SK-N-SH treated with all-trans-retinoic acid at 6 μM for 48 hours (cell line): ENCODE measurements at regions not wholly inside any gene's neighbourhood (a gene's known extent, or its start where the extent isn't known, plus 50 kb on each side); places are given as distances from the start of the nearest gene placed in this dataset.

Source experiments
- ATAC-seq: fragments of 200-7000 bp; cut with Tn5 transposase; 3 replicates; pipeline ENCODE4 v1.9.1; 2020; ENCODE audit warnings: mild to moderate bottlenecking, moderate library complexity
- ARNTL ChIP-seq: fragments of 450-650 bp; formaldehyde crosslinking; IDR thresholded peaks from 2 replicates; pipeline ENCODE4 v1.5.0; 2020; ENCODE audit warnings: low read depth, mild to moderate bottlenecking, moderate library complexity, borderline replicate concordance
- BACH2 ChIP-seq: fragments of 250-450 bp; sonication (Bioruptor Pico); IDR thresholded peaks from 2 replicates; pipeline ENCODE4 v1.9.0; 2021; ENCODE audit warnings: mild to moderate bottlenecking, borderline replicate concordance
- CREB5 ChIP-seq: fragments of 250-450 bp; sonication (Bioruptor Pico); IDR thresholded peaks from 2 replicates; pipeline ENCODE4 v1.5.1; 2020; ENCODE audit warnings: low read depth, mild to moderate bottlenecking, moderate library complexity
- CSDC2 ChIP-seq: fragments of 250-450 bp; sonication (Bioruptor Pico); IDR thresholded peaks from 2 replicates; pipeline ENCODE4 v1.5.0; 2020; ENCODE audit warnings: mild to moderate bottlenecking, moderate library complexity
- CSRNP3 ChIP-seq: fragments of 250-450 bp; sonication (Bioruptor Pico); IDR thresholded peaks from 2 replicates; pipeline ENCODE4 v1.5.1; 2021; ENCODE audit warnings: mild to moderate bottlenecking, moderate library complexity
- GLIS3 ChIP-seq: fragments of 250-450 bp; sonication (Bioruptor Pico); IDR thresholded peaks from 2 replicates; pipeline ENCODE4 v1.5.0; 2020; ENCODE audit warnings: mild to moderate bottlenecking, moderate library complexity
- PPARA ChIP-seq: fragments of 250-450 bp; sonication (Bioruptor Pico); IDR thresholded peaks from 2 replicates; pipeline ENCODE4 v1.5.0; 2020; ENCODE audit warnings: mild to moderate bottlenecking, borderline replicate concordance
- RARB ChIP-seq: fragments of 250-450 bp; sonication (Bioruptor Pico); IDR thresholded peaks from 2 replicates; pipeline ENCODE4 v1.8.0; 2021; ENCODE audit warnings: mild to moderate bottlenecking, moderate library complexity
- SNAI2 ChIP-seq: fragments of 250-450 bp; sonication (Bioruptor Pico); IDR thresholded peaks from 2 replicates; pipeline ENCODE4 v1.5.0; 2020; ENCODE audit warnings: mild to moderate bottlenecking, moderate library complexity
- TCF4 ChIP-seq: fragments of 250-450 bp; sonication (Bioruptor Pico); IDR thresholded peaks from 2 replicates; pipeline ENCODE4 v1.8.0; 2021; ENCODE audit warnings: mild to moderate bottlenecking, moderate library complexity, borderline replicate concordance
- TOX ChIP-seq: fragments of 250-450 bp; sonication (Bioruptor Pico); IDR thresholded peaks from 2 replicates; pipeline ENCODE4 v1.8.0; 2021; ENCODE audit warnings: mild to moderate bottlenecking, moderate library complexity, borderline replicate concordance
- TSHZ2 ChIP-seq: fragments of 250-450 bp; sonication (Bioruptor Pico); IDR thresholded peaks from 2 replicates; pipeline ENCODE4 v1.5.0; 2020; ENCODE audit warnings: mild to moderate bottlenecking, moderate library complexity
- ZFP30 ChIP-seq: fragments of 450-650 bp; formaldehyde crosslinking; IDR thresholded peaks from 2 replicates; pipeline ENCODE4 v1.5.0; 2022; ENCODE audit warnings: mild to moderate bottlenecking, moderate library complexity
- ZNF565 ChIP-seq: fragments of 450-650 bp; formaldehyde crosslinking; conservative IDR thresholded peaks from 2 replicates; pipeline ENCODE4 v1.5.0; 2020; ENCODE audit warnings: low read depth, mild to moderate bottlenecking, moderate library complexity
- ZNF70 ChIP-seq: fragments of 450-650 bp; formaldehyde crosslinking; IDR thresholded peaks from 2 replicates; pipeline ENCODE4 v1.5.0; 2020; ENCODE audit warnings: mild to moderate bottlenecking, moderate library complexity
- ZNF8 ChIP-seq: fragments of 450-650 bp; formaldehyde crosslinking; IDR thresholded peaks from 2 replicates; pipeline ENCODE4 v1.5.0; 2020; ENCODE audit warnings: mild to moderate bottlenecking, moderate library complexity
- TF ChIP-seq, protein P1 (sequence below): fragments of 250-450 bp; sonication (Bioruptor Pico); IDR thresholded peaks from 2 replicates; pipeline ENCODE4 v1.8.0; 2021; ENCODE audit warnings: low read depth, mild to moderate bottlenecking, moderate library complexity, borderline replicate concordance

- no peak for TF ChIP-seq ZNF565 (CRISPR knock-in tag)
Observed at GRCh38 chr7:424961-425793, 94.5 kb downstream of the PDGFA start (continued).

- ATAC-seq, result no peak
- TF ChIP-seq SNAI2, result no peak
- no peak for TF ChIP-seq RARB (CRISPR knock-in tag)
- TF ChIP-seq TCF4 (CRISPR knock-in tag), result no peak
- TF ChIP-seq PPARA (CRISPR knock-in tag), result no peak
- TF ChIP-seq ZNF565 (CRISPR knock-in tag), result no peak
- no peak for TF ChIP-seq BACH2
- TF ChIP-seq, protein P1, sequence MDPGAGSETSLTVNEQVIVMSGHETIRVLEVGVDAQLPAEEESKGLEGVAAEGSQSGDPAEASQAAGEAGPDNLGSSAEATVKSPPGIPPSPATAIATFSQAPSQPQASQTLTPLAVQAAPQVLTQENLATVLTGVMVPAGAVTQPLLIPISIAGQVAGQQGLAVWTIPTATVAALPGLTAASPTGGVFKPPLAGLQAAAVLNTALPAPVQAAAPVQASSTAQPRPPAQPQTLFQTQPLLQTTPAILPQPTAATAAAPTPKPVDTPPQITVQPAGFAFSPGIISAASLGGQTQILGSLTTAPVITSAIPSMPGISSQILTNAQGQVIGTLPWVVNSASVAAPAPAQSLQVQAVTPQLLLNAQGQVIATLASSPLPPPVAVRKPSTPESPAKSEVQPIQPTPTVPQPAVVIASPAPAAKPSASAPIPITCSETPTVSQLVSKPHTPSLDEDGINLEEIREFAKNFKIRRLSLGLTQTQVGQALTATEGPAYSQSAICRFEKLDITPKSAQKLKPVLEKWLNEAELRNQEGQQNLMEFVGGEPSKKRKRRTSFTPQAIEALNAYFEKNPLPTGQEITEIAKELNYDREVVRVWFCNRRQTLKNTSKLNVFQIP, result no peak
- no peak for TF ChIP-seq CSRNP3 (CRISPR knock-in tag)
- TF ChIP-seq ARNTL (CRISPR knock-in tag), result no peak
- TF ChIP-seq TOX (CRISPR knock-in tag), result no peak
- no peak for TF ChIP-seq ZFP30 (CRISPR knock-in tag)
- no peak for TF ChIP-seq GLIS3 (CRISPR knock-in tag)
- TF ChIP-seq TSHZ2 (CRISPR knock-in tag), result no peak
- no peak for TF ChIP-seq CREB5 (CRISPR knock-in tag)
- TF ChIP-seq, all 23 proteins: peak for 0
Observed at GRCh38 chr7:425794-426188, 93.9 kb downstream of the PDGFA start.

DNA sequence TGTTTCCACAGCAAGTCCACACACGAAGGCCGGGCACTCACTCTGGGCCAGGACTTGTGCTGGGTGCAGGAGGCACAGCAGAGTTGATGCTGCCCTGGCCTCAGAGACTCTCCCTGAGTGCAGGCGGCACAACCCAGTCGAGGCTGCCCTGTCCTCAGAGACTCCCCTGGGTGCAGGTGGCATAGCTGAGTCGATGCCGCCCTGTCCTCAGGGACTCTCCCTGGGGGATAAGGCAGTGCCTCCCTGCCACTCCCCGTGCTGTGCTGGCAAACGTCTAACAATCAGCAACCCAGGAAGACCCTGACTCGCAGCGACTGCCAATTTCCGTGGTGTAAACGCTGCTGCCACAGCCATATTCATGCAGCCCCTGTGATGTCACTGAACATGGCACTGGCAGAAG is 93.1 kb downstream of the PDGFA start:
- no peak for ATAC-seq
- TF ChIP-seq ZNF70 (no peak), SNAI2 (no peak), CSDC2 (no peak), TOX (CRISPR knock-in tag) (no peak), ZNF8 (no peak), TSHZ2 (CRISPR knock-in tag) (no peak)
